SK-N-SH treated with all-trans-retinoic acid at 6 μM for 48 hours (cell line): ENCODE measurements at regions not wholly inside any gene's neighbourhood (a gene's known extent, or its start where the extent isn't known, plus 50 kb on each side); places are given as distances from the start of the nearest gene placed in this dataset.

Source experiments
- ARNTL ChIP-seq: fragments of 450-650 bp; formaldehyde crosslinking; IDR thresholded peaks from 2 replicates; pipeline ENCODE4 v1.5.0; 2020; ENCODE audit warnings: low read depth, mild to moderate bottlenecking, moderate library complexity, borderline replicate concordance
- BACH2 ChIP-seq: fragments of 250-450 bp; sonication (Bioruptor Pico); IDR thresholded peaks from 2 replicates; pipeline ENCODE4 v1.9.0; 2021; ENCODE audit warnings: mild to moderate bottlenecking, borderline replicate concordance
- CSDC2 ChIP-seq: fragments of 250-450 bp; sonication (Bioruptor Pico); IDR thresholded peaks from 2 replicates; pipeline ENCODE4 v1.5.0; 2020; ENCODE audit warnings: mild to moderate bottlenecking, moderate library complexity
- GLIS3 ChIP-seq: fragments of 250-450 bp; sonication (Bioruptor Pico); IDR thresholded peaks from 2 replicates; pipeline ENCODE4 v1.5.0; 2020; ENCODE audit warnings: mild to moderate bottlenecking, moderate library complexity
- RARB ChIP-seq: fragments of 250-450 bp; sonication (Bioruptor Pico); IDR thresholded peaks from 2 replicates; pipeline ENCODE4 v1.8.0; 2021; ENCODE audit warnings: mild to moderate bottlenecking, moderate library complexity
- ZC3H10 ChIP-seq: fragments of 250-450 bp; sonication (Bioruptor Pico); IDR thresholded peaks from 2 replicates; pipeline ENCODE4 v1.5.1; 2021; ENCODE audit warnings: mild to moderate bottlenecking, moderate library complexity
- ZFP3 ChIP-seq: fragments of 250-450 bp; sonication (Bioruptor Pico); IDR thresholded peaks from 2 replicates; pipeline ENCODE4 v1.5.0; 2020; ENCODE audit warnings: mild to moderate bottlenecking, moderate library complexity
- ZFP30 ChIP-seq: fragments of 450-650 bp; formaldehyde crosslinking; IDR thresholded peaks from 2 replicates; pipeline ENCODE4 v1.5.0; 2022; ENCODE audit warnings: mild to moderate bottlenecking, moderate library complexity
- TF ChIP-seq, protein P1 (sequence below): fragments of 250-450 bp; sonication (Bioruptor Pico); IDR thresholded peaks from 2 replicates; pipeline ENCODE4 v1.5.1; 2021; ENCODE audit warnings: mild to moderate bottlenecking, moderate library complexity
- TF ChIP-seq, protein P2 (sequence below): fragments of 250-450 bp; sonication (Bioruptor Pico); IDR thresholded peaks from 2 replicates; pipeline ENCODE4 v1.5.0; 2020; ENCODE audit warnings: mild to moderate bottlenecking, moderate library complexity

DNA sequence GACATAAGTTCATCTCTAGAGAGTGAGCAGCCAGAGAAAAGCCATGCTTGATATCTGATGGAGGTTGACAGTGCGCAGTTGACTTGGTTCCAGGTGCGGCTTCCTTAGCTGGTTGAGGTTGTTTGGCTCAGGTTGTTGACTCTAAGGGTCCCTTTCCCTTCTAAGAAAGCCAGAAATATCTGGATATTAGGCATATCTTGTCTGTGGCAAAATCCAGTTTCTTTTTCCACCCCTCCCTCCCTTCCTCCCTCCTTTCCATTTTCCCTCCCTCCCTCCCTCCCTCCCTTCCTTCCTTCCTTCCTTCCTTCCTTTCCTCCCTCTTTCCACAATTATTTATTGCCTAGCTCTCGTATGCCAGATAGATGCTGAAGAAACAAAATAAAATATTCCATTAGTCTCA lies 82.6 kb upstream of the TNP1 start:
- TF ChIP-seq, protein P1, sequence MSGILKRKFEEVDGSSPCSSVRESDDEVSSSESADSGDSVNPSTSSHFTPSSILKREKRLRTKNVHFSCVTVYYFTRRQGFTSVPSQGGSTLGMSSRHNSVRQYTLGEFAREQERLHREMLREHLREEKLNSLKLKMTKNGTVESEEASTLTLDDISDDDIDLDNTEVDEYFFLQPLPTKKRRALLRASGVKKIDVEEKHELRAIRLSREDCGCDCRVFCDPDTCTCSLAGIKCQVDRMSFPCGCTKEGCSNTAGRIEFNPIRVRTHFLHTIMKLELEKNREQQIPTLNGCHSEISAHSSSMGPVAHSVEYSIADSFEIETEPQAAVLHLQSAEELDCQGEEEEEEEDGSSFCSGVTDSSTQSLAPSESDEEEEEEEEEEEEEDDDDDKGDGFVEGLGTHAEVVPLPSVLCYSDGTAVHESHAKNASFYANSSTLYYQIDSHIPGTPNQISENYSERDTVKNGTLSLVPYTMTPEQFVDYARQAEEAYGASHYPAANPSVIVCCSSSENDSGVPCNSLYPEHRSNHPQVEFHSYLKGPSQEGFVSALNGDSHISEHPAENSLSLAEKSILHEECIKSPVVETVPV (CRISPR knock-in tag): no peak
- no peak for TF ChIP-seq ZFP30 (CRISPR knock-in tag)
- TF ChIP-seq ARNTL (CRISPR knock-in tag): no peak
- TF ChIP-seq ZC3H10 (CRISPR knock-in tag): no peak
- TF ChIP-seq CSDC2 (CRISPR knock-in tag): no peak
- TF ChIP-seq BACH2: no peak
- TF ChIP-seq, protein P2, sequence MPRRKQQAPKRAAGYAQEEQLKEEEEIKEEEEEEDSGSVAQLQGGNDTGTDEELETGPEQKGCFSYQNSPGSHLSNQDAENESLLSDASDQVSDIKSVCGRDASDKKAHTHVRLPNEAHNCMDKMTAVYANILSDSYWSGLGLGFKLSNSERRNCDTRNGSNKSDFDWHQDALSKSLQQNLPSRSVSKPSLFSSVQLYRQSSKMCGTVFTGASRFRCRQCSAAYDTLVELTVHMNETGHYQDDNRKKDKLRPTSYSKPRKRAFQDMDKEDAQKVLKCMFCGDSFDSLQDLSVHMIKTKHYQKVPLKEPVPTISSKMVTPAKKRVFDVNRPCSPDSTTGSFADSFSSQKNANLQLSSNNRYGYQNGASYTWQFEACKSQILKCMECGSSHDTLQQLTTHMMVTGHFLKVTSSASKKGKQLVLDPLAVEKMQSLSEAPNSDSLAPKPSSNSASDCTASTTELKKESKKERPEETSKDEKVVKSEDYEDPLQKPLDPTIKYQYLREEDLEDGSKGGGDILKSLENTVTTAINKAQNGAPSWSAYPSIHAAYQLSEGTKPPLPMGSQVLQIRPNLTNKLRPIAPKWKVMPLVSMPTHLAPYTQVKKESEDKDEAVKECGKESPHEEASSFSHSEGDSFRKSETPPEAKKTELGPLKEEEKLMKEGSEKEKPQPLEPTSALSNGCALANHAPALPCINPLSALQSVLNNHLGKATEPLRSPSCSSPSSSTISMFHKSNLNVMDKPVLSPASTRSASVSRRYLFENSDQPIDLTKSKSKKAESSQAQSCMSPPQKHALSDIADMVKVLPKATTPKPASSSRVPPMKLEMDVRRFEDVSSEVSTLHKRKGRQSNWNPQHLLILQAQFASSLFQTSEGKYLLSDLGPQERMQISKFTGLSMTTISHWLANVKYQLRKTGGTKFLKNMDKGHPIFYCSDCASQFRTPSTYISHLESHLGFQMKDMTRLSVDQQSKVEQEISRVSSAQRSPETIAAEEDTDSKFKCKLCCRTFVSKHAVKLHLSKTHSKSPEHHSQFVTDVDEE (CRISPR knock-in tag): no peak
- TF ChIP-seq RARB (CRISPR knock-in tag): no peak
- no peak for TF ChIP-seq ZFP3 (CRISPR knock-in tag)
- no peak for TF ChIP-seq GLIS3 (CRISPR knock-in tag)
